Immature natural killer cell (primary cell): ENCODE measurements at regions not wholly inside any gene's neighbourhood (a gene's known extent, or its start where the extent isn't known, plus 50 kb on each side); places are given as distances from the start of the nearest gene placed in this dataset.

ENCODE experiments used
- DNase-seq, 3 donors: peaks; one replicate each; pipeline ENCODE4 v3.0.0; 2022; ENCODE audit warnings: mixed read lengths in 1 of 3
- H3K27ac Mint-ChIP-seq, 6 donors: one replicate each; pipeline ENCODE4 v1.8.0; 2020; ENCODE audit warnings: mixed read lengths in 6 of 6, mild to moderate bottlenecking in 5 of 6, inconsistent platforms in 4 of 6, moderate library complexity in 3 of 6
- H3K27me3 Mint-ChIP-seq, 3 donors: one replicate each; pipeline ENCODE4 v1.8.0; 2020 to 2021; ENCODE audit warnings: low read depth in 3 of 3, mild to moderate bottlenecking in 3 of 3, mixed read lengths in 3 of 3, moderate library complexity in 3 of 3, inconsistent platforms in 1 of 3
- H3K36me3 Mint-ChIP-seq, 3 donors: one replicate each; pipeline ENCODE4 v1.8.0; 2020; ENCODE audit warnings: mixed read lengths in 3 of 3, inconsistent platforms in 2 of 3, mild to moderate bottlenecking in 2 of 3
- H3K4me1 Mint-ChIP-seq, 2 donors: one replicate each; pipeline ENCODE4 v1.8.0; 2020; ENCODE audit warnings: inconsistent platforms in 2 of 2, mild to moderate bottlenecking in 2 of 2, mixed read lengths in 2 of 2, moderate library complexity in 1 of 2
- H3K4me3 Mint-ChIP-seq, 5 donors: one replicate each; pipeline ENCODE4 v1.8.0; 2020; ENCODE audit warnings: mild to moderate bottlenecking in 5 of 5, mixed read lengths in 5 of 5, inconsistent platforms in 3 of 5, moderate library complexity in 3 of 5
- H3K9me3 Mint-ChIP-seq, 6 donors: one replicate each; pipeline ENCODE4 v1.8.0; 2020; ENCODE audit warnings: mild to moderate bottlenecking in 6 of 6, mixed read lengths in 6 of 6, inconsistent platforms in 4 of 6, moderate library complexity in 3 of 6

DNA sequence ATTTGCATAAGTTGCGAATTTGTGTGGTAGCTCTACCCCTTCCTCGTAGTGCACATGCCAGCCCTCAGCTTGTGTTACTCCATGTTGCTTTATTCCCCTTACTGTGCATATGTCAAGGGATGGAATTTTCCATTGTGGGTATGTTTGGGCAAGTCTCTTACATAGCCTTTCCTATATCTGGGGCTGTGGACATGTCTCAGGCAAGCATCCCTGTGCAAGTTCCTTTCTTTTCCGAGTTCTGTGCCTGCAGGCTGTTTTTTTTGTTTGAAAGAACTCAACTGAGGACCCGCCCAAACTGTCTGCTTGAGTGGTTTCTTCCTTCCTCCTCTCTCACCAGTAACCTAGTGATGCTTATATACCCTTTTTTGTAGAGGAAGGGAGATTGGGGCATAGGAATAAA is 1739.1 kb upstream of the PIK3C3 start:
- Mint-ChIP-seq H3K9me3 (peaks cover 2 to 48% (median 14%) of the 10 kb centered on the region in 6 donors), H3K4me1 (no peaks in the 10 kb centered on the region), H3K36me3 (no peaks in the 10 kb centered on the region), H3K27ac (no peak overlapping the region), H3K27me3 (peaks cover 0 to 1% (median 0%) of the 10 kb centered on the region in 3 donors), H3K4me3 (no peak overlapping the region)
- no peak for DNase-seq

DNA sequence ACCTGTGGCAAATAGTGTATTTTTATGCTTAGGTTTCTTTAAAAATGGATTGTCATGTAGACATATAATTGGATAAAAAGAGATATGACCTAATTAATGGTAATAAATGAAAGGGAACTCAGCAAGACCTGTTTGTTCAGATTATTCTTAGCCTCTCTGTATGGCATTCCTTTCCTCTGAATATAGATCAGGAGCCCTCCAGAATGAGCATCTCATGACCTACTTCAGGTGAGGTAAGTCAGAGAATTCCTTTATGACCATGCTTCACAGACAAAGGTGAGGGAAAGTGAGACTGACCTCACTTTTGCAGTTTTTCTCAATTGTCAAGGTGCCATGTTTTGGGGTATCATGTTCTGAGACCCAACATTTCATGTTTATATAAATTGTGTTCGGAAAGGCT is 1744.3 kb upstream of the PIK3C3 start:
- Mint-ChIP-seq H3K4me3 (no peak overlapping the region), H3K4me1 (no peaks in the 10 kb centered on the region), H3K27ac (no peak overlapping the region), H3K36me3 (peaks cover 0 to 4% (median 4%) of the 10 kb centered on the region in 3 donors), H3K9me3 (peaks cover 10 to 57% (median 32%) of the 10 kb centered on the region in 6 donors), H3K27me3 (peaks cover 0 to 1% (median 0%) of the 10 kb centered on the region in 3 donors)
- no peak for DNase-seq

DNA sequence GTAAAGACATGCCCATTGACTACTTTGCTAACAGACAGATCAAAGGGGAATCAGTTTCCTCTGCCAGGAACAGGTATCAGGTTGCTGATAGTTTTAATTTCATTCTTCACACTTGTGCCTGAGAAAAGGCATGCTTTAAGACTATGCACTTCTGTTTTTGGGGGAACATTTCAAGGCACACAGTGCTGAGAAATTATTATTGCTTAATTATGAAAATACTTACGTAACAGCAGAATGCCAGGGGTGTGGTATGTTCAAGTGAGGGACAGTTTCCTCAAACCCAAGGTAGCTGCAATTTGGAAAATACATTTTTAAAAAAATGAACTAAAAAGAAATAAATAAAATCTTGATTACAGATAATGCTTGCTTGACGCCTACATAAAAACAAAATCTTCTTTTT is 1746.1 kb upstream of the PIK3C3 start:
- Mint-ChIP-seq H3K4me1 (no peaks in the 10 kb centered on the region), H3K27ac (no peak overlapping the region), H3K27me3 (peaks cover 0 to 1% (median 0%) of the 10 kb centered on the region in 3 donors), H3K9me3 (peaks cover 9 to 64% (median 36%) of the 10 kb centered on the region in 6 donors), H3K36me3 (peaks cover 0 to 4% (median 4%) of the 10 kb centered on the region in 3 donors), H3K4me3 (no peak overlapping the region)
- DNase-seq = no peak

DNA sequence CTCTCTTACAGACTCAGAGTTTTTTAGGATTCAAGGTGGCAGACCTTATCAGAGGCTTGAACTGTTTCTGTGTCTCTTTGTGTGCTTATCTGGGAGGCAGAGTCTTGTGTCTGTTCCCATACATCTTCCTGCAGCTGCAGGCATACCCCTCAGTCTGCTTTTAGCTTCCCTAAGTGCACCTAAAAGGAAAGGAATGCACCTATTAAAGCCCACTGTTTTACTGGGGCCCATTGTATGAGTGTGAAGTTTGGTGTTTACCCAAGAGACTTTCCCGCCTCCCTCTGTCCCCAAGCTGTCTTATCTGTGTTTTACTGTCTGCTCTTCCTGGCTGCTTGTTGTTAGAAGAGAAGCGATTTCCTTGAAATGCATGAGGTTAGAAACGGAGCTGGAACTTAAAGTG is 1757.3 kb upstream of the PIK3C3 start:
- H3K4me3 Mint-ChIP-seq = no peak overlapping the region
- no peak for DNase-seq
- H3K27ac Mint-ChIP-seq = no peak overlapping the region
- H3K27me3 Mint-ChIP-seq = no peaks in the 10 kb centered on the region
- H3K36me3 Mint-ChIP-seq = peaks cover 0 to 3% (median 0%) of the 10 kb centered on the region in 3 donors
- peaks cover 9 to 47% (median 31%) of the 10 kb centered on the region in 6 donors for H3K9me3 Mint-ChIP-seq
- H3K4me1 Mint-ChIP-seq = no peaks in the 10 kb centered on the region

DNA sequence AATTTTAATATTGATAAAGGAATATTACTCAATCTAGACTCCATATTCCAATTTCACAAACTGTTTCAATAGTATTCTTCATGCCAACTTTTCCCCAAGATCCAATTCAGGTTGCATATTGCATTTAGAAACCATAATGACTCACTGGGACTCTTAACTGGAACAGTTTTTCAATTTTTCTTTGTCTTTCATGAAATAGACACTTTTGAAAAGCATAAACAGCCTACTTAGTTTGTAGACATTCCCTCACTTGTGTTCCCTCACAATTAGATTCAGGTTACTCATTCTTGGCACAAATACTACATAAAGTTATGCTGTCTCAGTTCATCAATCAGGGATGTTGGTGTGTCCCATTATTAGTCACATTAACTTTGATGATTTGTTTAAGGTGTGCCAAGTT is 1768.4 kb upstream of the PIK3C3 start:
- peaks cover 1 to 26% (median 17%) of the 10 kb centered on the region in 6 donors for H3K9me3 Mint-ChIP-seq
- peaks cover 0 to 2% (median 2%) of the 10 kb centered on the region in 3 donors for H3K27me3 Mint-ChIP-seq
- H3K36me3 Mint-ChIP-seq = no peaks in the 10 kb centered on the region
- H3K4me1 Mint-ChIP-seq = no peaks in the 10 kb centered on the region
- DNase-seq = no peak
- H3K4me3 Mint-ChIP-seq = no peak overlapping the region
- H3K27ac Mint-ChIP-seq = no peak overlapping the region

DNA sequence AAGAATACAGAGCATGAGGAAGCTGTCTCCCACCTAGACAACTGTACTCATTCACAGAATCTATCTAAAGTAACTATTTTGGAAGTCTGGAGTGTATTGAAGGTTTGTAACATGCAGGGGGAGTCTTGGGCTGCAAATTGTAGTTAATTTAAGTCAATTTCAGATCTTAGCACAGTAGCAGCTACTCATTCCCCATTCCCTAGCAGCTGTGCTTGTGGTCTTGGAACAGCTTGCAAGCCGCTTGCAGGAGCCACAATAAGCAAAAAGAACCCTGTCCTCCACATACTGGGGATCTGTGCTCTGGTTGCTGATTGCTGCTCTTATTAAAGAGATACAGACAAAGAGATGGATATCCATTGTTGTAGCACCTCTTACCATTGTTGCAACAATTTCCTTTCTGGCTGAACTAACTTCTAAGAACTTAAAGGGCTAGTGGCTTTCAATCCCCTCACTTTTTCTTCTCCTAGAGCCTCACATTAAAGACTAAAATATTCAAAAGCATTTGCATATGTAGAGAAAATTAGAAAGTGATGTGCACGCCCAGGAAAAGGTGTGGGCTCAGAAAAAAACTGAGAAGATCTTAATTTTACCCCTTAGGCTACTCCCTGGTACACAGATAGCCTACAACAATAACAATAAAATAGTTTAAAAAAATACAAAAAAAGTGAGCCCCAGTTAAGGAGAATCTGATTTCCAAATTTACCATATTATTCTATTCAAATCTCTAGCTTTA is 1775.1 kb upstream of the PIK3C3 start:
- Mint-ChIP-seq H3K36me3 (no peaks in the 10 kb centered on the region), H3K27ac (no peak overlapping the region), H3K4me1 (no peaks in the 10 kb centered on the region), H3K9me3 (peaks cover 12 to 47% (median 18%) of the 10 kb centered on the region in 6 donors), H3K4me3 (no peak overlapping the region), H3K27me3 (peaks cover 0 to 3% (median 0%) of the 10 kb centered on the region in 3 donors)
- DNase-seq = no peak

DNA sequence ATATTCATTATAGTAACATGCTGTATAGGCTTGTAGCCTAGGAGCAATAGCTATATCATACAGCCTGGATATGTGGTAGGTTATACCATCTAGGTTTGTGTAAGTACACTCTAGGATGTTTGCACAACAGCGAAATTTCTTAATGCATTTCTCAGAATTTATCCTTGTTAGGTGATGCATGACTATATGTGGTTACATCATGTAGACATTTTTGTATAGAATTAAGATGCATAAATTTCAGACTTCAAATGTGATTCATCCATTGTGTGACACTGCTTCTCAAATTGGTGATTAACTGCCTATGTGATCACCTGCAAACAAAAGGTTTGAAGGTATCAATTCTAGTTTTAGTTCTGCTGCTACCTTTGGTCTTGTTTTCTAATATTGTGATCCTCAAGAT is 1787.0 kb upstream of the PIK3C3 start:
- Mint-ChIP-seq H3K9me3 (peaks cover 8 to 52% (median 15%) of the 10 kb centered on the region in 6 donors), H3K36me3 (no peaks in the 10 kb centered on the region), H3K4me1 (no peaks in the 10 kb centered on the region), H3K27ac (no peak overlapping the region), H3K4me3 (no peak overlapping the region), H3K27me3 (peaks cover 0 to 2% (median 0%) of the 10 kb centered on the region in 3 donors)
- no peak for DNase-seq

DNA sequence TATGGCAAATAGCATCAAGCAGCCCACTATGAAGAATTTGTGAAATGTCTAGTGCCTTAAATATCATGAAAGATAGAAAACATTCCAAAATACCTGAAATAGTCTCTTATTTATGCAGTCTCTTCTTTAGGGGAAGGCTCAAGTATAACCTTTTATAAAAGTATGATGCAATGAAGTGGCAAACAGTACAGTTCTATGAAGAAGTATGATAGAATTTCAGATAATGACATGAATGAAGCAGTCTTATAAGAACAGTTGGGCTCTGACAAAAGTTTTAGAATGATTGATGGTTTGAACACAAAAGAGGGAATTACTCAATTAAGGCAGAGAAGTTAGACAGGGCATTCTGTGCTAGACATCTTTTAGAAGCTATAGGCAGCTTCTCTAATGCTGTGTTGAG is 1791.8 kb upstream of the PIK3C3 start:
- Mint-ChIP-seq H3K27me3 (peaks cover 0 to 2% (median 0%) of the 10 kb centered on the region in 3 donors), H3K9me3 (peaks cover 0 to 37% (median 8%) of the 10 kb centered on the region in 6 donors), H3K36me3 (no peaks in the 10 kb centered on the region), H3K4me1 (no peaks in the 10 kb centered on the region), H3K27ac (no peak overlapping the region), H3K4me3 (no peak overlapping the region)
- no peak for DNase-seq

DNA sequence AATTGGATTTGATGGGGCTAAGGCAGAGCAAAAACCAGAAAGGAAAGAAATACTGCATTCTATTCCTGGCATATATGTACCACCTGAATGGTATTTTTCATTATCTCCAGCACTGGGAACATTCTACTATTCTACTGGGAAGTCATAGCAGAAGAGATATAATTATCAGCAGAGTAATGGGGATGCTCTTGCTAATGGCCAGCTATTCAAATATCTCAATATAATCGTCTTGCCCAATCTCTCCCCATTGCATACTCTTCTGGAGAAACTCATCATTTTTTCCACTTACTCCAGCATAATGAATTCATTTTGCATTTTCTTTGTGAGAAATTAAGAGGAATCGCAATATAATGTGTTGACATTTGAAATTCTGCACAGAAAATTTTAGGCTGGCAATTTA is 1794.7 kb upstream of the PIK3C3 start:
- no peaks in the 10 kb centered on the region for H3K4me1 Mint-ChIP-seq
- H3K27me3 Mint-ChIP-seq = peaks cover 0 to 4% (median 0%) of the 10 kb centered on the region in 3 donors
- H3K9me3 Mint-ChIP-seq = peaks cover 2 to 32% (median 10%) of the 10 kb centered on the region in 6 donors

DNA sequence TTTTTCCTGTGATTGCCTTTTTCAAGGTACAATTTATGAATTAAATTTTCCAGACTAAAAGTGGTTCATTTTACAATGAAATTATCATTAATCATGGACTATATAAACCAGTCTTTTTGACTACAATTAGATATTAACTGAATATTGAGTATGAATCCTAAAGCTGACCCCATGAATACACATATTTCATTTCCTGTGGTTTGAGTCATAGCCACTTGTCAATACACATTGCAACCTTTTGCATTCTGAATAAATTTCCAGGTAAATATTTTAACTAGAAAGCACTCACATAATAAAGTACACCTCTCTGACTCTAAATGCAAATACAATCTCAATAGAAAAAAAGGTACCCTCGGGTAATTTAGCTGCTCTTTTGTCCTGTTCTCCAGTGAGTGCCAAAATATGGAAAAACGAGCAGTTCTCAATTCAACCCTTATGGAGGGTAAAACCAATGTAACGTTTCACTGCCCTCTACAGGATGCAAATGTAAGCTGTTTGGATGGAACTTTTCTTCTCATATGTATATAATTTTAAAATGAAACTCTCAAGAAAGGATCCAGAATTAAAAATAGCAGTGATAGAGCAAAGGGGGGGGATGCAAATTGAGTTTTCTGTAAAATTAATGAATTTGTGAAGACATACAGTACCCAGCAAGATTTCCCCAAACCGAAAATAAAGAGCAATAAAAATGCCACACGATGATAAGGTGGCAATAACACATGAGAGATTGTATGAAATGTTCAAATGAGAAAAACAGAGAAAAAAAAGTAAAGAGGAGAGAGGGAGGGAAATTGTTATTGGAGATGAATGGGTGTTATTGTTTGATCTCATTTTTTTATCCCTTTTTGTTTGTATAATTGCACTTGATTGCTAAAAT is 1795.7 kb upstream of the PIK3C3 start:
- Mint-ChIP-seq H3K4me1 (no peaks in the 10 kb centered on the region), H3K36me3 (no peaks in the 10 kb centered on the region), H3K4me3 (no peak overlapping the region), H3K27me3 (peaks cover 0 to 4% (median 0%) of the 10 kb centered on the region in 3 donors), H3K9me3 (peaks cover 2 to 31% (median 9%) of the 10 kb centered on the region in 6 donors), H3K27ac (no peak overlapping the region)
- DNase-seq = no peak

More for the DNA sequence above, 1794.7 kb upstream of the PIK3C3 start:
- no peak for DNase-seq
- H3K36me3 Mint-ChIP-seq = no peaks in the 10 kb centered on the region
- H3K4me3 Mint-ChIP-seq = no peak overlapping the region
- H3K27ac Mint-ChIP-seq = no peak overlapping the region

DNA sequence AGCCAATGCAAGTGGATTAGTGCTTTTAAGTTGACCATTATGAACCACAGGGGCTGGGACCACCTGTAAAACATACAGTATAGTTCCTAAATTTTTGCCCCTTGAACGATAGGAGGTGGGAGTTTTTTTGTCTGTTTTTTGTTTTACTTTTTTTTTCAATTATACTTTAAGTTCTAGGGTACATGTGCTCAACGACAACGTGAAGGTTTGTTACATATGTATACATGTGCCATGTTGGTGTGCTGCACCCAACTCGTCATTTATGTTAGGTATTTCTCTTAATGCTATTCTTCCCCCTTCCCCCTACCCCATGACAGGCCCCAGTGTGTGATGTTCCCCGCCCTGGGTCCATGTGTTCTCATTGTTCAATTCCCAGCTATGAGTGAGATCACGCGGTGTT is 1797.9 kb upstream of the PIK3C3 start:
- Mint-ChIP-seq H3K36me3 (no peaks in the 10 kb centered on the region), H3K27ac (no peak overlapping the region), H3K27me3 (peaks cover 0 to 5% (median 0%) of the 10 kb centered on the region in 3 donors), H3K4me3 (no peak overlapping the region), H3K4me1 (no peaks in the 10 kb centered on the region), H3K9me3 (peaks cover 5 to 35% (median 10%) of the 10 kb centered on the region in 6 donors)
- DNase-seq = no peak

DNA sequence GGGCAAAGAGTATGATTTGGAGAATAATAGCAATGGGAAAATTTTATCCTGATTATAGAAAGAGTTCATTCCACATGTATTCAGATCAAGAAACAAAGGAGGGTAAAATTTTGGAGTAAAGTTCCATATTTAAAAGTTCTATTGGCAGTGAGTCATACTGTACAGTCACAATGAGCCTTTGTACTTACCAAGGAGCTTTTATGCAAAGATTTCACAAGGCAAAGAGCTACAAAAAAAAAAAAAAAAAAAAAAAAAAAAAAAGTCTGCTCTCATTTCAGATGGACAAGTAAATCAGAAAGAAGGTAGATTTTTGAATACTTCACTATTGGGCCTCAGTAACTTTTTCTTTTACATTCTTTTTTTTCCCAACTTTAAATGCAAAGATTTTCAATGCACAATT is 1802.2 kb upstream of the PIK3C3 start:
- no peak overlapping the region for H3K4me3 Mint-ChIP-seq
- DNase-seq = no peak
- no peaks in the 10 kb centered on the region for H3K4me1 Mint-ChIP-seq
- no peaks in the 10 kb centered on the region for H3K36me3 Mint-ChIP-seq
- peaks cover 0 to 5% (median 0%) of the 10 kb centered on the region in 3 donors for H3K27me3 Mint-ChIP-seq
- H3K9me3 Mint-ChIP-seq = peaks cover 5 to 45% (median 13%) of the 10 kb centered on the region in 6 donors
- H3K27ac Mint-ChIP-seq = no peak overlapping the region

DNA sequence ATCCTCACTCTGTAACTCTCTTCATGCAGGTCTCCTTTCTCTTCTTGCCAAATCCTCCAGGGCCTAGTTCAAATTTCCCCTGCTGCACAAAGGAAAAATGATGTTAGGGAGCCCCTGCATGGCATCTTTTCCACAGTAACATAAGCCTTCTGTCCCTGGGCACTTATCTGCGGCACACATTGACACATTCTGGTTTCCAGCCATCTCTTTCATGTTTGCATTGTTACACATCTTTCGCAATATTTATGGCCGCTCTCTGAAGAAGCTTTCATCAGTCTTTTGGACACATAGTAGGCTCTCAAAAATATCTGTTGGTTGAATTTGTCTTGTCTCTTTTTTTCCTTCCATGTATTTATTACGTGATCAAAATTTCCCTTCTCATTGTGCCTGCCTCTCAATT is 1806.1 kb upstream of the PIK3C3 start:
- no peak for DNase-seq
- Mint-ChIP-seq H3K4me1 (no peaks in the 10 kb centered on the region), H3K27me3 (peaks cover 0 to 3% (median 0%) of the 10 kb centered on the region in 3 donors), H3K9me3 (peaks cover 5 to 47% (median 20%) of the 10 kb centered on the region in 6 donors), H3K27ac (no peak overlapping the region), H3K4me3 (no peak overlapping the region), H3K36me3 (no peaks in the 10 kb centered on the region)

DNA sequence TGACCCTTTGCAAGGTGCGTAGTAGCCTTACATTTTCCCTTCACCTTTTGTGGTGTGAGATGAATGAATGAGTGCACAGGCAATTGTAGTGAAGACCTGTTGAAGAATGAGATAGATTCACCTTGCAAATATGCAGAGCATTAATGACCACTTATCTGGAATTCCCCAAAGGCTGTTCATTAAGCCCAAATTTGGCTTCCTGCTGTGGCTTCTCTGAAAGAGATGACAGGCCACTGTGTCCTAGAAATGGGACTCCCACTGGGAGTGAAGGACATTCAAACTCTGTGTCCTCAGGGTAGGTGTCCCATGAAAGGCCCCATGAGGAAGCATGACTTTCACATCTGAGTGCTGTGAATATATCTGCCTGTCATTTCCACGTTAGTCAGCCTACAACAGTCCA is 1821.8 kb upstream of the PIK3C3 start:
- Mint-ChIP-seq H3K27ac (no peak overlapping the region), H3K4me1 (no peaks in the 10 kb centered on the region), H3K4me3 (no peak overlapping the region), H3K9me3 (peaks cover 0 to 36% (median 22%) of the 10 kb centered on the region in 6 donors), H3K36me3 (no peaks in the 10 kb centered on the region), H3K27me3 (no peaks in the 10 kb centered on the region)
- no peak for DNase-seq
